NOMO-1 treated with DMSO at 0.1 percent for 48 hours (cell line): ENCODE measurements at regions not wholly inside any gene's neighbourhood (a gene's known extent, or its start where the extent isn't known, plus 50 kb on each side); places are given as distances from the start of the nearest gene placed in this dataset.
A peak's percentile ranks its signal among the peaks of the same experiment; 100 is the strongest.

Experiments used
- DNase-seq: peaks from one replicate; lab custom pipeline; 2025; ENCODE audit not compliant: unreplicated experiment; lab: John Stamatoyannopoulos, UW

GRCh38 chr4:123788577-123788976 lies 392.0 kb downstream of the SPRY1 start:
- DNase-seq, result no peak

GRCh38 chr4:123790681-123791080 lies 394.1 kb downstream of the SPRY1 start:
- DNase-seq, result no peak

GRCh38 chr4:123802082-123802645 lies 405.6 kb downstream of the SPRY1 start:
- DNase-seq, result no peak

- no peak for DNase-seq
Measured at GRCh38 chr4:123802933-123803332, 406.3 kb downstream of the SPRY1 start.

GRCh38 chr4:123804196-123804721 lies 407.7 kb downstream of the SPRY1 start:
- DNase-seq, result no peak

- DNase-seq, result no peak
Measured at GRCh38 chr4:123806056-123806455, 409.5 kb downstream of the SPRY1 start.

- no peak for DNase-seq
Measured at GRCh38 chr4:123807187-123807586, 410.6 kb downstream of the SPRY1 start.

- no peak for DNase-seq
Measured at GRCh38 chr4:123807866-123808265, 411.3 kb downstream of the SPRY1 start.

GRCh38 chr4:123809864-123810263 lies 413.3 kb downstream of the SPRY1 start:
- DNase-seq, result no peak

- DNase-seq, result no peak
Measured at GRCh38 chr4:123812066-123812390, 415.4 kb downstream of the SPRY1 start.

GRCh38 chr4:123813901-123814300 lies 417.3 kb downstream of the SPRY1 start:
- no peak for DNase-seq

- no peak for DNase-seq
Measured at GRCh38 chr4:123816462-123816861, 419.9 kb downstream of the SPRY1 start.

GRCh38 chr4:123817025-123817688 lies 420.6 kb downstream of the SPRY1 start:
- DNase-seq, result peak; percentile 59

- no peak for DNase-seq
Measured at GRCh38 chr4:123819362-123820035, 422.9 kb downstream of the SPRY1 start.

- no peak for DNase-seq
Measured at GRCh38 chr4:123821861-123822260, 425.3 kb downstream of the SPRY1 start.

GRCh38 chr4:123822353-123822752 lies 425.8 kb downstream of the SPRY1 start:
- DNase-seq, result no peak

GRCh38 chr4:123823244-123823643 lies 426.6 kb downstream of the SPRY1 start:
- DNase-seq, result no peak

GRCh38 chr4:123824524-123824923 lies 427.9 kb downstream of the SPRY1 start:
- no peak for DNase-seq

GRCh38 chr4:123825596-123826291 lies 429.1 kb downstream of the SPRY1 start:
- DNase-seq, result no peak

GRCh38 chr4:123826896-123827295 lies 430.3 kb downstream of the SPRY1 start:
- DNase-seq, result no peak

- DNase-seq, result no peak
Measured at GRCh38 chr4:123827511-123827910, 430.9 kb downstream of the SPRY1 start.

GRCh38 chr4:123830930-123831329 lies 434.3 kb downstream of the SPRY1 start:
- DNase-seq, result no peak
